ENCODE measurements at regions not wholly inside any gene's neighbourhood (a gene's known extent, or its start where the extent isn't known, plus 50 kb on each side); places are given as distances from the start of the nearest gene placed in this dataset.
"Not testable (repeated sequence)": the region's sequence is repeated elsewhere in the genome, so short reads cannot be mapped to it uniquely, and the experiment has no call there.

GRCh38 chr3:174442302-174442682 is 416.8 kb upstream of the NAALADL2 start:
- Mint-ChIP-seq H3K9me3 (no peaks in the 10 kb centered on the region), H3K27me3 (peaks cover 12% of the 10 kb centered on the region), H3K27ac (no peak overlapping the region), H3K4me1 (ENCODE audit: low read depth) (peaks cover 18% of the 10 kb centered on the region), H3K4me3 (no peak overlapping the region), H3K36me3 (ENCODE audit: low read depth) (no peaks in the 10 kb centered on the region)
- intact Hi-C loops (cut with micrococcal nuclease) = no loop called here

- Mint-ChIP-seq H3K4me1 (ENCODE audit: low read depth) (peaks cover 18% of the 10 kb centered on the region), H3K4me3 (no peak overlapping the region), H3K36me3 (ENCODE audit: low read depth) (peaks cover 7% of the 10 kb centered on the region), H3K9me3 (peaks cover 13% of the 10 kb centered on the region), H3K27me3 (peaks cover 11% of the 10 kb centered on the region), H3K27ac (no peak overlapping the region)
- intact Hi-C loops (cut with micrococcal nuclease) = no loop called here
Observed at GRCh38 chr3:174444391-174444790, 414.7 kb upstream of the NAALADL2 start.

GRCh38 chr3:174457758-174458157 is 401.4 kb upstream of the NAALADL2 start:
- no peaks in the 10 kb centered on the region for H3K27me3 Mint-ChIP-seq
- H3K9me3 Mint-ChIP-seq = peaks cover 31% of the 10 kb centered on the region
- intact Hi-C loops (cut with micrococcal nuclease) = no loop called here
- no peaks in the 10 kb centered on the region for H3K36me3 Mint-ChIP-seq (ENCODE audit: low read depth)
- H3K4me1 Mint-ChIP-seq (ENCODE audit: low read depth) = no peaks in the 10 kb centered on the region
- no peak overlapping the region for H3K27ac Mint-ChIP-seq
- H3K4me3 Mint-ChIP-seq = no peak overlapping the region

GRCh38 chr3:174460831-174461230 is 398.3 kb upstream of the NAALADL2 start:
- no peak overlapping the region for H3K4me3 Mint-ChIP-seq
- no peaks in the 10 kb centered on the region for H3K27me3 Mint-ChIP-seq
- no peaks in the 10 kb centered on the region for H3K36me3 Mint-ChIP-seq (ENCODE audit: low read depth)
- intact Hi-C loops (cut with micrococcal nuclease) = no loop called here
- H3K27ac Mint-ChIP-seq = no peak overlapping the region
- H3K9me3 Mint-ChIP-seq = peaks cover 11% of the 10 kb centered on the region
- H3K4me1 Mint-ChIP-seq (ENCODE audit: low read depth) = no peaks in the 10 kb centered on the region

- Mint-ChIP-seq H3K4me1 (ENCODE audit: low read depth) (no peaks in the 10 kb centered on the region), H3K9me3 (no peaks in the 10 kb centered on the region), H3K4me3 (no peak overlapping the region), H3K27ac (no peak overlapping the region), H3K36me3 (ENCODE audit: low read depth) (no peaks in the 10 kb centered on the region), H3K27me3 (no peaks in the 10 kb centered on the region)
- intact Hi-C loops (cut with micrococcal nuclease) = no loop called here
Observed at GRCh38 chr3:174462916-174463315, 396.2 kb upstream of the NAALADL2 start.

- H3K4me3 Mint-ChIP-seq = no peak overlapping the region
- intact Hi-C loops (cut with micrococcal nuclease) = no loop called here
- H3K27ac Mint-ChIP-seq = no peak overlapping the region
- no peaks in the 10 kb centered on the region for H3K27me3 Mint-ChIP-seq
- H3K4me1 Mint-ChIP-seq (ENCODE audit: low read depth) = no peaks in the 10 kb centered on the region
- no peaks in the 10 kb centered on the region for H3K9me3 Mint-ChIP-seq
- H3K36me3 Mint-ChIP-seq (ENCODE audit: low read depth) = no peaks in the 10 kb centered on the region
Observed at GRCh38 chr3:174465177-174465576, 394.0 kb upstream of the NAALADL2 start.

- no peaks in the 10 kb centered on the region for H3K36me3 Mint-ChIP-seq (ENCODE audit: low read depth)
- no peak overlapping the region for H3K4me3 Mint-ChIP-seq
- H3K27me3 Mint-ChIP-seq = no peaks in the 10 kb centered on the region
- no peaks in the 10 kb centered on the region for H3K9me3 Mint-ChIP-seq
- H3K4me1 Mint-ChIP-seq (ENCODE audit: low read depth) = no peaks in the 10 kb centered on the region
- H3K27ac Mint-ChIP-seq = no peak overlapping the region
- intact Hi-C loops (cut with micrococcal nuclease) = no loop called here
Observed at GRCh38 chr3:174466471-174467054, 392.6 kb upstream of the NAALADL2 start.

GRCh38 chr3:174477491-174477890 is 381.6 kb upstream of the NAALADL2 start:
- Mint-ChIP-seq H3K27ac (no peak overlapping the region), H3K27me3 (no peaks in the 10 kb centered on the region), H3K4me1 (ENCODE audit: low read depth) (no peaks in the 10 kb centered on the region), H3K4me3 (no peak overlapping the region), H3K9me3 (no peaks in the 10 kb centered on the region), H3K36me3 (ENCODE audit: low read depth) (no peaks in the 10 kb centered on the region)
- intact Hi-C loops (cut with micrococcal nuclease) = no loop called here

GRCh38 chr3:174480767-174481166 is 378.4 kb upstream of the NAALADL2 start:
- H3K4me3 Mint-ChIP-seq = no peak overlapping the region
- no peaks in the 10 kb centered on the region for H3K27me3 Mint-ChIP-seq
- no peaks in the 10 kb centered on the region for H3K4me1 Mint-ChIP-seq (ENCODE audit: low read depth)
- H3K27ac Mint-ChIP-seq = no peak overlapping the region
- H3K36me3 Mint-ChIP-seq (ENCODE audit: low read depth) = no peaks in the 10 kb centered on the region
- intact Hi-C loops (cut with micrococcal nuclease) = no loop called here
- H3K9me3 Mint-ChIP-seq = no peaks in the 10 kb centered on the region

GRCh38 chr3:174482541-174482940 is 376.6 kb upstream of the NAALADL2 start:
- Mint-ChIP-seq H3K9me3 (peaks cover 2% of the 10 kb centered on the region), H3K27ac (no peak overlapping the region), H3K4me3 (no peak overlapping the region), H3K4me1 (ENCODE audit: low read depth) (no peaks in the 10 kb centered on the region), H3K36me3 (ENCODE audit: low read depth) (no peaks in the 10 kb centered on the region), H3K27me3 (no peaks in the 10 kb centered on the region)
- intact Hi-C loops (cut with micrococcal nuclease) = no loop called here

- H3K27ac Mint-ChIP-seq = no peak overlapping the region
- intact Hi-C loops (cut with micrococcal nuclease) = no loop called here
Observed at GRCh38 chr3:174483254-174483653, 375.9 kb upstream of the NAALADL2 start.

GRCh38 chr3:174483856-174484255 is 375.3 kb upstream of the NAALADL2 start:
- H3K4me1 Mint-ChIP-seq (ENCODE audit: low read depth); H3K27me3 Mint-ChIP-seq; H3K9me3 Mint-ChIP-seq; intact Hi-C loops (cut with micrococcal nuclease); H3K36me3 Mint-ChIP-seq (ENCODE audit: low read depth); H3K4me3 Mint-ChIP-seq; H3K27ac Mint-ChIP-seq: not testable (repeated sequence)

More at GRCh38 chr3:174483254-174483653, 375.9 kb upstream of the NAALADL2 start:
- Mint-ChIP-seq H3K36me3 (ENCODE audit: low read depth) (no peaks in the 10 kb centered on the region), H3K4me1 (ENCODE audit: low read depth) (no peaks in the 10 kb centered on the region), H3K27me3 (no peaks in the 10 kb centered on the region), H3K9me3 (peaks cover 5% of the 10 kb centered on the region), H3K4me3 (no peak overlapping the region)

- Mint-ChIP-seq H3K9me3 (peaks cover 17% of the 10 kb centered on the region), H3K27ac (no peak overlapping the region), H3K36me3 (ENCODE audit: low read depth) (no peaks in the 10 kb centered on the region), H3K27me3 (no peaks in the 10 kb centered on the region), H3K4me3 (no peak overlapping the region), H3K4me1 (ENCODE audit: low read depth) (no peaks in the 10 kb centered on the region)
- intact Hi-C loops (cut with micrococcal nuclease) = no loop called here
Observed at GRCh38 chr3:174488527-174488926, 370.6 kb upstream of the NAALADL2 start.

- no peaks in the 10 kb centered on the region for H3K36me3 Mint-ChIP-seq (ENCODE audit: low read depth)
- intact Hi-C loops (cut with micrococcal nuclease) = no loop called here
- no peaks in the 10 kb centered on the region for H3K4me1 Mint-ChIP-seq (ENCODE audit: low read depth)
- no peaks in the 10 kb centered on the region for H3K27me3 Mint-ChIP-seq
- H3K4me3 Mint-ChIP-seq = no peak overlapping the region
- H3K9me3 Mint-ChIP-seq = peaks cover 3% of the 10 kb centered on the region
- H3K27ac Mint-ChIP-seq = no peak overlapping the region
Observed at GRCh38 chr3:174495311-174495710, 363.8 kb upstream of the NAALADL2 start.

- no peak overlapping the region for H3K4me3 Mint-ChIP-seq
- H3K27ac Mint-ChIP-seq = no peak overlapping the region
- H3K36me3 Mint-ChIP-seq (ENCODE audit: low read depth) = no peaks in the 10 kb centered on the region
- H3K9me3 Mint-ChIP-seq = no peaks in the 10 kb centered on the region
- intact Hi-C loops (cut with micrococcal nuclease) = no loop called here
- no peaks in the 10 kb centered on the region for H3K27me3 Mint-ChIP-seq
- no peaks in the 10 kb centered on the region for H3K4me1 Mint-ChIP-seq (ENCODE audit: low read depth)
Observed at GRCh38 chr3:174495928-174496327, 363.2 kb upstream of the NAALADL2 start.

Measured in dendritic cell treated with granulocyte-macrophage colony-stimulating factor and Interleukin-4, amounts not matched to agents 40 ng/mL and 50 ng/mL, for 4 days (primary cell).